Activated T-cell treated with anti-CD3 and anti-CD28 coated beads, Interleukin-2, amount 50 U/mL, for 4 hours (primary cell): ENCODE measurements at regions not wholly inside any gene's neighbourhood (a gene's known extent, or its start where the extent isn't known, plus 50 kb on each side); places are given as distances from the start of the nearest gene placed in this dataset.
"Not testable (repeated sequence)": the region's sequence is repeated elsewhere in the genome, so short reads cannot be mapped to it uniquely, and the experiment has no call there.

Source experiments
- ATAC-seq, 2 donors: fragments of 200-7000 bp; cut with Tn5 transposase; one replicate each; pipeline ENCODE4 v1.10.0; 2021
- DNase-seq: peaks from one replicate; pipeline ENCODE4 v3.0.0-alpha.2; 2020
- H3K27me3 Mint-ChIP-seq: one replicate; pipeline ENCODE4 v1.8.0; 2021; ENCODE audit warnings: low read depth, mixed read lengths
- H3K36me3 Mint-ChIP-seq: one replicate; pipeline ENCODE4 v1.8.0; 2022; ENCODE audit warnings: mixed read lengths; ENCODE audit not compliant: insufficient read depth
- H3K4me1 Mint-ChIP-seq: one replicate; pipeline ENCODE4 v1.8.0; 2021; ENCODE audit warnings: low read depth, mixed read lengths
- H3K4me3 Mint-ChIP-seq: one replicate; pipeline ENCODE4 v1.8.0; 2021; ENCODE audit warnings: mild to moderate bottlenecking, moderate library complexity, mixed read lengths
- H3K9me3 Mint-ChIP-seq: one replicate; pipeline ENCODE4 v1.8.0; 2021; ENCODE audit warnings: mixed read lengths

DNA sequence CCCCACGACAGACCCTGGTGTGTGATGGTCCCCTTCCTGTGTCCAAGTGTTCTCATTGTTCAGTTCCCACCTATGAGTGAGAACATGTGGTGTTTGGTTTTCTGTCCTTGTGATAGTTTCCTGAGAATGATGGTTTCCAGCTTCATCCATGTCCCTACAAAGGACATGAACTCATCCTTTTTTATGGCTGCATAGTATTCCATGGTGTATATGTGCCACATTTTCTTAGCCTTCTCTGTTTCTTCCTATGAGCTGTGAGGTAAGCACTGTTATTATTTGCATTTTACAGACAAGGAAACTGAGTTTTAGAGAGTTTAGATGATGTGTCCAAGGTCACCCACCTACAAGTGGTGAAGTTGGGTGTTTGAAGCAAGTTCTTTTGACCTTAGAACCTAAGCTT lies 51.1 kb upstream of the BNC1 start:
- ATAC-seq, H3K36me3 Mint-ChIP-seq, H3K4me3 Mint-ChIP-seq, H3K27me3 Mint-ChIP-seq, H3K9me3 Mint-ChIP-seq, H3K4me1 Mint-ChIP-seq, DNase-seq: not testable (repeated sequence)

- no peak overlapping the region for H3K4me3 Mint-ChIP-seq
- H3K27me3 Mint-ChIP-seq, result peaks cover 4% of the 10 kb centered on the region
- no peaks in the 10 kb centered on the region for H3K4me1 Mint-ChIP-seq
- H3K36me3 Mint-ChIP-seq, result no peaks in the 10 kb centered on the region
- ATAC-seq, result no peak
- no peak for DNase-seq
- H3K9me3 Mint-ChIP-seq, result no peaks in the 10 kb centered on the region
These were observed 54.9 kb upstream of the BNC1 start for GRCh38 chr15:83339396-83339795.

DNA sequence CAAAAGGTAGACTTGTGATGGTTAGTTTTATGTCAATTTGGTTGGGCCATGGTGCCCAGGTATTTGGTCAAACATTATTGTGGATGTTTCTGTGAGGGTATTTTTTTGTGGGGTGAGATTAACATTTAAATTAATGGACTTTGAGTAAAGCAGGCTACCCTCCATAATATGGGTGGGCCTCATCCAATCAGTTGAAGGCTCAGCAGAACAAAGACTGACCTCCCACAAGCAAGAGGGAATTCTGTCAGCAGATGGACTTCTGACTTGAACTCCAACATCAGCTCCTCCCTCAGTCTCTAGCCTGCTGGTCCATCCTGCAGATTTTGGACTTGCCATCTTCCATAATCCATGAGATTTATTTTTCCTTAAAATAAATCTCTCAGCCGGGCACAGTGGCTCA lies 55.6 kb upstream of the BNC1 start:
- Mint-ChIP-seq H3K36me3 (no peaks in the 10 kb centered on the region), H3K4me1 (no peaks in the 10 kb centered on the region), H3K27me3 (peaks cover 4% of the 10 kb centered on the region)

DNA sequence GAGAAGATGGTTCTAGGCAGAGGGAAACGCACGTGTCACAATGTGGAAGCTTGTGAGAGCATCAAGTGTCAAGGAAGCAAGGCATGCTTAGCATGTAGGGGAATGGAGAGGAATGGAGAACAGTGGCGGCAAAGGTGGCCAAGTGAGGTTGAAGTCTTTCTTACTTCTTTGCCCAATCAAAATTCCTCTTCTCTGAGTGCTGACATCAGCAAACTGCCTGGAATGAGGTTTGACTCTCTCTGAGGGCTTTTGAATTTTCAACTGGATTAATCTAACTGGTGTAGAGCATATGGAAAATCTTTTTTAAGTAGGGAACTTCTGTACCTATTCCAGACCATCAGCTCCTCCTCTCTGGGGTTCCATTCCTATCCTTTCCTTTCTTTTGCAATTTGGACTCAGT lies 61.9 kb upstream of the BNC1 start:
- Mint-ChIP-seq H3K9me3 (no peaks in the 10 kb centered on the region), H3K4me1 (no peaks in the 10 kb centered on the region), H3K4me3 (no peak overlapping the region), H3K27me3 (peaks cover 4% of the 10 kb centered on the region), H3K36me3 (no peaks in the 10 kb centered on the region)
- no peak for ATAC-seq
- DNase-seq, result no peak

More for the DNA sequence above, 55.6 kb upstream of the BNC1 start:
- Mint-ChIP-seq H3K9me3 (no peaks in the 10 kb centered on the region), H3K4me3 (no peak overlapping the region)
- ATAC-seq (no peak), DNase-seq (no peak)

DNA sequence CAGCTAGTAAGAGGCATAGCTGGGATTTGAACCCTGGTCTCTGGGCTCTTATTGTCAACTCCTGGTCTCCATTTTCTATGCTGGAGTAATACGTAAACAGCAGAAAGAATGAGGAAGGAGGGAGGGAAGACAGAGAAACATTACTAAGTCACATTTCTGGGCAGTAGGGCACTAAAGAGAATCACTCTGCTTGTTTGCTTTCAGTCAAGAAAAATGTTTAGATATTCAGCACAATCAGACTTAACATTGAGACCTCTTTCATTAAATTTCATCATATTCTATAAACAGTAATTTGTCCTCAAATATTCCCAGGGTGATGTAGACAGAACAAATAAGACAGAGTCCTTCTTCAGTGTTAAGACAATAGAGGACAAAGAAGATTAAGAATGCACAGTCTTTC lies 67.7 kb upstream of the BNC1 start:
- Mint-ChIP-seq H3K27me3 (peaks cover 8% of the 10 kb centered on the region), H3K4me3 (no peak overlapping the region), H3K36me3 (no peaks in the 10 kb centered on the region), H3K4me1 (no peaks in the 10 kb centered on the region), H3K9me3 (no peaks in the 10 kb centered on the region)
- no peak for ATAC-seq
- DNase-seq, result no peak

DNA sequence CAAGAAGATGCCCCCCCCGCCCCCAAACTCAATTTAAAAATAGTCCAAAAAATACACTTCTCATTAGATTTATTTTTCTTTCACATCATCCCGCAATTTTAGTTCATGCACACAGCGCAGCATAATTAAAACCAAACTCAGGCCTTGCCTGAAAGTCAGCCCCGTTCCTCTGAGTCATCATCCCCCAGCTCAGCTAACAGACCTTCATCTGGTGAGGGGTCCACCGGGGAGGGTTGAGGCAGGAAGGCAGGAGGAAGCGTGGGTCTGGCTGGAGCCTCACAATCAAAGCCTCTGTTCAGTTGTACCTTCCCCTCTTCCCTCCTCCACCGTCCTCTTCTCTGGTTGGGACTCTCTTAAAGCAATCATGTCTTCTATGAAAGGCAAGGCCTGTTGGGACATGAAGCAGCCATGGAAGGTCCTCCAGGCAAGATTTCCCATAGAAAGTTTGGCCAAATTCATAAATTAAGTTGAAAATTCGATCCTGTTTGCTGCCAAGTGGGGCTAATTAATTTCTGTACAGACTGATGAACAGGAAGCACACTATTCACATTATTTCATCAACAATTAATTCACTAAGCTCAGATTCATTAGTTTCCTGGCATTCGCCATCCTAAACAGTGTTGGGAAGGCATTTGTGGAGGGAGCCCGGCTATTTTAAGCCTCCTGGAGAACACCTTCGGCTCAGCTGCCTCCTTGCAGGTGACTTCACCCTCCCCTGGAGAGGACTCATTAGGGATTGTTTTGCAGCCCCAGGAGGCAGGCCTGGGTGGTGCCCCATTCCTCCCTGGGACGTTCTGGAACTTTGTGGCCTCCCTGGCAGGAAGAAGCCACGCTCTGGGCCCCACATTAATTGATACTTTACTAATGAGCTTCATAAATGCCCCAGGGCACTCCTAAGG lies 72.3 kb upstream of the BNC1 start:
- H3K4me1 Mint-ChIP-seq, result no peaks in the 10 kb centered on the region
- ATAC-seq (no peak), DNase-seq (no peak)
- no peak overlapping the region for H3K4me3 Mint-ChIP-seq
- peaks cover 9% of the 10 kb centered on the region for H3K27me3 Mint-ChIP-seq
- H3K36me3 Mint-ChIP-seq, result no peaks in the 10 kb centered on the region
- no peaks in the 10 kb centered on the region for H3K9me3 Mint-ChIP-seq

DNA sequence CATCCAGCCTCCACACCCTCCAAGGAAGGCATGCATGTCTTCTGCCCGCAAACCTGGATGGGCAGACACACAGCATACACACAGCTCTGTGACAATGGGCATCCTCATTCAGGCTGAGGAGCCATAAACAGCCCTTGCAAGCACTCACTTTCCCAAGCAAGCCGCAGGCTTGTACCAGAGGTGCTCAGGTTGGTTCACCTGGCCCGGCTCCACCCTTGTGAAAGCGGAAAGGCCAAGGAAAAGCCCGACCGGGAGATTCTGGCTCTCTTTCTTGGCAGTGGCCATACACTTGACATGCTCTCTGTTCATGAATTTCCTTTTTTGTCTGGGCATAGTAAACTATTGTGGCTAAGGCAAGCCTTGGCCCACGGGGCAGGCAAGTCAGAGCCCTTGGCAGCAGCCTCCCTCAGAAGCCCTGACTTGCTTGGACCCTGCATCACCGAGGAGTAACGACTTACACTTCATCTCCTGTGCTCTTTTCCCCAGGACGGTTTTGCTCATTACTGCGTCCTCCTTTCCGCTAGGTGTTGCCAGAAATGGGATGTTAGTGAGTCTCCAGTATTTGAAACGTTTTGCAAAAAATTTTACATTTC lies 74.6 kb upstream of the BNC1 start:
- Mint-ChIP-seq H3K9me3 (no peaks in the 10 kb centered on the region), H3K36me3 (no peaks in the 10 kb centered on the region), H3K4me1 (no peaks in the 10 kb centered on the region), H3K27me3 (peaks cover 28% of the 10 kb centered on the region), H3K4me3 (no peak overlapping the region)
- DNase-seq, result no peak
- no peak for ATAC-seq

DNA sequence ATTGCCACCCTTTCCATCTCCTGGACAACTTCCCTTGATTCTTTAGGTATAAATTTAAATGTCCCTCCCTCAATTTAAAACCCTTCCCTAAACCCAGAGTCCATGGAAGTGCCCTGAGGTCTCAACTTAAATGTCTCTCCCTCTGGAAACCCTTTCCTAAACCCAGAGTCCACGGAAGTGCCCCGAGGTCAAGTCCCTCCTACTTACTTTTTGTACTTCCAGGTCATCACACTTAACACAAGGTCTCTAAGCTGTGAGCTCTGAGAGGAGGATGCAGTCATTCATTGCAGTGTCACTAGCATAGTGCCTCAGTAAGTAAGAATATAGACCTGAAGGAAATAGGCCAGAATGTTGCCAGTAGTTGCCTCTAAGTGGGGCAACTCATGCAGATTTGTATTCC lies 78.2 kb upstream of the BNC1 start:
- no peak for ATAC-seq
- DNase-seq, result no peak
- H3K9me3 Mint-ChIP-seq, result no peaks in the 10 kb centered on the region
- H3K4me3 Mint-ChIP-seq, result no peak overlapping the region
- peaks cover 50% of the 10 kb centered on the region for H3K27me3 Mint-ChIP-seq
- H3K4me1 Mint-ChIP-seq, result peaks cover 12% of the 10 kb centered on the region
- no peaks in the 10 kb centered on the region for H3K36me3 Mint-ChIP-seq

GRCh38 chr15:83364501-83364900 lies 80.0 kb upstream of the BNC1 start:
- ATAC-seq, result no peak
- Mint-ChIP-seq H3K4me1 (peaks cover 12% of the 10 kb centered on the region), H3K4me3 (no peak overlapping the region), H3K9me3 (no peaks in the 10 kb centered on the region), H3K27me3 (peaks cover 54% of the 10 kb centered on the region), H3K36me3 (no peaks in the 10 kb centered on the region)
- DNase-seq, result no peak

GRCh38 chr15:83365370-83365938 lies 81.0 kb upstream of the BNC1 start:
- H3K27me3 Mint-ChIP-seq, result peaks cover 57% of the 10 kb centered on the region
- ATAC-seq, result no peak

DNA sequence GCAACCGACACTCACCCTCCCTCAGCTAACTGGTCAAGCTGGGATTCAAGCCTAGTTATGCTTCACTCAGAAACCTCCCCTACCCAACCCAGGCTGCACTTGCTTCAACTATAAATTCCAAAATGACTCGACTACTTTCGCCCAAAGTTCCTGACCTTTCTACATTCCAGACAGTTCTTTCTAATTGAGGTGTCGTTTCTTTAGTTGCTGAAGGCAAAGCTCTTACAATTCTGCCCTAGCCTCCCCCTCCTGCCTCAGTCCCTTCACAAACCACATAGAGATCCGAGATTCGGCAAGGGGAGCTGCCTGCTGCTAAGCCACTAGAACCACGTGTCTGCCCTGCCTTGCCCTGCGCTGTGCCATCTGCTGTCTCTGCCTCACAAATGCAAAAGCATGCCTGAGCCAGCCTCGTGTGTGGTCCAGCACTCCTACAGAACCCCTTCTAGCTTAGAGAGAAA lies 74.7 kb upstream of the SH3GL3 start:
- H3K4me3 Mint-ChIP-seq, result no peak overlapping the region
- peaks cover 51% of the 10 kb centered on the region for H3K27me3 Mint-ChIP-seq
- ATAC-seq, result no peak
- no peak for DNase-seq
- H3K9me3 Mint-ChIP-seq, result no peaks in the 10 kb centered on the region
- no peaks in the 10 kb centered on the region for H3K36me3 Mint-ChIP-seq
- no peaks in the 10 kb centered on the region for H3K4me1 Mint-ChIP-seq

More at GRCh38 chr15:83365370-83365938, 81.0 kb upstream of the BNC1 start:
- Mint-ChIP-seq H3K9me3 (no peaks in the 10 kb centered on the region), H3K4me3 (peak overlapping the region; percentile 13), H3K4me1 (peaks cover 12% of the 10 kb centered on the region), H3K36me3 (no peaks in the 10 kb centered on the region)
- DNase-seq, result no peak

GRCh38 chr15:83378921-83379578 lies 68.1 kb upstream of the SH3GL3 start:
- ATAC-seq (no peak), DNase-seq (no peak)
- no peaks in the 10 kb centered on the region for H3K36me3 Mint-ChIP-seq
- no peaks in the 10 kb centered on the region for H3K4me1 Mint-ChIP-seq
- peaks cover 60% of the 10 kb centered on the region for H3K27me3 Mint-ChIP-seq
- no peaks in the 10 kb centered on the region for H3K9me3 Mint-ChIP-seq
- no peak overlapping the region for H3K4me3 Mint-ChIP-seq

GRCh38 chr15:83379579-83379959 lies 67.6 kb upstream of the SH3GL3 start:
- Mint-ChIP-seq H3K4me3 (no peak overlapping the region), H3K4me1 (no peaks in the 10 kb centered on the region), H3K36me3 (no peaks in the 10 kb centered on the region), H3K9me3 (no peaks in the 10 kb centered on the region), H3K27me3 (peaks cover 55% of the 10 kb centered on the region)
- ATAC-seq (no peak), DNase-seq (no peak)

- H3K4me3 Mint-ChIP-seq, result no peak overlapping the region
- ATAC-seq, result no peak
- peaks cover 55% of the 10 kb centered on the region for H3K27me3 Mint-ChIP-seq
- no peaks in the 10 kb centered on the region for H3K36me3 Mint-ChIP-seq
- H3K9me3 Mint-ChIP-seq, result no peaks in the 10 kb centered on the region
- no peak for DNase-seq
- no peaks in the 10 kb centered on the region for H3K4me1 Mint-ChIP-seq
These were observed 67.1 kb upstream of the SH3GL3 start for GRCh38 chr15:83380059-83380458.
